HG03280 (cell line): ENCODE measurements at regions not wholly inside any gene's neighbourhood (a gene's known extent, or its start where the extent isn't known, plus 50 kb on each side); places are given as distances from the start of the nearest gene placed in this dataset.
"Not testable (repeated sequence)": the region's sequence is repeated elsewhere in the genome, so short reads cannot be mapped to it uniquely, and the experiment has no call there.

Source experiments
- ATAC-seq: cut with Tn5 transposase; IDR thresholded peaks from one replicate; pipeline ENCODE4 v1.9.1; 2021; ENCODE audit warnings: mild to moderate bottlenecking, moderate library complexity; ENCODE audit not compliant: unreplicated experiment

DNA sequence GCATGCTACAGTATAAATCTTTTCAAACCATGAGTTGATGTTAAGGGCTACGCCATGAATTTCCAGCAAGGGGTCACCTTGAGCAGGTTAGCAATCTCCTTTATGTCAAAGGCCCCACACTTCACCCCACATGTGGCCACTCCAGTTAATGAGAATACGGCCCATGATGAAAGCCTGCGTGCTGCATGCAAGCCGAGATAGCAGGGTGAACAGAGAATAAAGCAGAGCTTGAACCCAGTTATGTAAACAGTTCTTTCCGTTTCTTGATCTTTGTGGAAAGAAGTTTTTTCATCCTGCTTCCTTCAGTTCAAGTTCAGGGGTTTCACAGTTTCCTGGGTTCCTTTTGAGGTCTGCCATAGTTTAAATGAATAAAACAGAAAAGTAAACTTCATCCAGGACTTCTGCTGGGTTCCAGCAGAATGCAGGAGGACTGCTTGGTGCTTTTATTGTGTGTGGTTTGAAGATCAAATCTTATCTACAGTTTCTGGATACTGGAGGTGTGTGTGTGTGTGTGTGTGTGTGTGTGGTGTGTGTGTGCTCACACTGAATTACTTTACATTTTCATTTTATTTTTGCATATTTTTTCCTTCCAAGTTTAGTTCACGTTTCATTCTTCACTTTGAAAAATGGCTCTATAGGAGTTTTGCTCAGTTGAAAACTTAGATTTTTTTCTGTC is 87.1 kb downstream of the HMHB1 start:
- no peak for ATAC-seq

DNA sequence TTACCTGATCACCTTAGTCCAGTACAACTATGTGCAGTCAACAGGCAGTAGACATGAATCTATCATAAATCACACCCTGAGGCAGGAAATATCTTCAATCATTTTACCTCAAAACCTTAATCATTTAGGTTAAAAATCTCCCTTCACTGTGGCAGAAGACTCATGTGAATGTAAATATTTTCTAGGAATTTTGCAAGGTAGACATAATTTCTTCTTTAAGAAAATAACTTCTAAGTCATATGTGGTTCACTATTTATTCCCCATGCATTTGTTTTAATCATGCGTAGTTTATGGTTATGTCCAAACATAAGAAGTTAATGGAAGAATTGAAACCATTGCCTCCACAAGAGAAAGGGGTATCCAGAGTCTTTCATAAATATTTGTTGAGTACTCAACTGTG is 97.0 kb downstream of the HMHB1 start:
- no peak for ATAC-seq

DNA sequence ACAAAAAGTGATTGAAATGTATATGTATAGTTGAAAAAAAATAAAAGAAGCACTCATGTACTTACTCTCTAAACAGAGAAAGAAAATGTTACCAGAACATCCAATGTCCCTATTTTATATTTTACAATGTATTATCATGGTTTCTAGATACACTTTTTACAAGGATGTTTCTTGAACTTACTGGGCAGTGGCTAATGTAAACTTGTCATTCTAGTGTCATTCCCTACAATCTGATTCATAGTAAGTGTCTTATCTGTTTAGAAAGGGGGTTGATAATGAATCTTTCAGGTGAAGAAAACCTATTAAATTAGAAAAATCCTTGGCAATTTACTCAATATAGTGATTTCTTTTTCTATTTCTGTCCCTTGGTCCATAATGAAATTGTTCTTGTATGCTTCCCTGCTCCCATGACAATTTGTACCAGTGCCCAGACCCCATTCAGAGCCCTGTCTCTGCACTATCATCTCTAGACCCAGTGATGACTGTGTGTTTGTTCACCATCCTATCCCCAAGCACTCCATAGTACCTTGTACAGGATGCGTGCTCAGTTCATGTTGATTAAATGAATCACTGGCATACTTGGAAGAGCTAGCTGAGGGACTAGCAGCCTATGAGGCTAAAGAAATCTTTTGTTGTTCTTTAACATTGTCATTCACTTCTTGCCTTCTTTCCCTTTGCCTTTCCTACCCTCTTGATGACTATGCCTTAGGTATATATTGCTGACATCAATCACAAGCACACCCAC is 101.2 kb downstream of the HMHB1 start:
- ATAC-seq, result no peak

DNA sequence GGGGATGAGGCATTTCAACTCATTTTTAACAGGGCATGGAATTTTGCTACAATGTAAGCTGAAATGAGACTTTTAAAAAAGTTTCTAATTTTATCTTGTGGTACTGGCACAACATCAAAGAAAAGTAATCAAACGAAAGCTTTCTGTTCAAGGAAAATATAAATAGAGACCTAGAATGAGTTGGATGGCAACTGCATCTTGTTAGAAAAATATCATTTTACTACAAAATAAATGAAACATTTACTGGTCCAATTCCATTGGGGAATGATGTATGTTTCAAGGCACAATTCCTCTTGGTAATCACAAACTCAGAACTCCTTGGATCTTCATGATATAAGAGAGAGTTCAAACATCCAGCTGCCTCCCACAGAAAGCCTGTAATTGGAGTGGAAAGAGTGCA is 102.8 kb downstream of the HMHB1 start:
- no peak for ATAC-seq

DNA sequence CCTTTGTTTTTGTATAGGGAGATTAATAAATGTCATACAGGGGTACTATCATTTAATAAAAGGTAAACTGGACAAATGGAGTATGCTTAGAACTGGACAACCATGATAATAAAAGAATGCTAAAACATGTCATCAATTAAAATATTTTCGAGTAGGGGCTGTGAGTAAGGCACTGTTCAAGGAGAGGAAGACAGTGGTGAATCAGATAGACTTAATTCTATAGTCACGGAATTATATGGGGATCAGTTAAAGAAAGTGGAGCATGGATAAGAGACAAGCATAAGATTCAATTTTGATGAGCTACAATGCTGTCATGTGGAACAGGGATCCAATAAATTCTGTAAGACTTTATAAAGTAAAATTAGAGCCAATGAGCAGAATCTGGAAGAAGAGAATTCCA is 104.5 kb downstream of the HMHB1 start:
- no peak for ATAC-seq

DNA sequence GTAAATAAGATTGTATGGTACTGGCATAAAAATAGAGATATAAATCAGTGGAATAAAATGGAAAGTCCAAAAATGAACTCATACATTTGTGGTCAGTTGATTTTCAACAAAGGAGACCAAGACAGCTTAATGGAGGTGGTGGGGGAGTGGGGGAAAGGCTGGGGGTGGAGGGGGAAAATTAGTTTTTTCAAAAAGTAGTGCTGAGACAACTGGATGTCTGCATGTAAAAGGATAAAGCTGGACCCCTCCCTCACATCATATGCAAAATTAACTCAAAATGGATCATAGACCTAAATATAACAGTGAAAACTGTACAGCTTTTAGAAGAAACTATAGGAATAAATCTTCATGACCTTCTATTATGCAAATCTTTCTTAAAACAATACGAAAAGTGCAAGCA is 107.0 kb downstream of the HMHB1 start:
- ATAC-seq, result no peak

DNA sequence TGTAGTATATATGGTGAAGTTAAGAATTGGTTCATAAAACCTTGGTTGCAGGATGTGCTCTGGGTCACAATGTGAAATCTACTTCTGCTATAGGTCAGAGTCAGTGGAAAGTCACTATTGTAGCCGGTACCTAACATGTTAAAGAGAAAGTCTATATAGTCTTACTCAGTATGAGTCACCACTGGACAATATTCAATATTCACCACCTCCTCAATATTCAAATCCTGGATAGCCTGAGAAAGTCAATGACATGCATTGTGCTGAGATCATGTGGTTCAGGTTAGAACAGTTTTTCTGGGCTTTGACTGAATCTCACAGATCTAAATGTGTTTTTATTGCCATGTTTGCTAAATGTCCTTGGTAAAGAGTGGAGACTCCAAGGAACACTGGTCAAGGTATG is 108.8 kb downstream of the HMHB1 start:
- ATAC-seq, result no peak

DNA sequence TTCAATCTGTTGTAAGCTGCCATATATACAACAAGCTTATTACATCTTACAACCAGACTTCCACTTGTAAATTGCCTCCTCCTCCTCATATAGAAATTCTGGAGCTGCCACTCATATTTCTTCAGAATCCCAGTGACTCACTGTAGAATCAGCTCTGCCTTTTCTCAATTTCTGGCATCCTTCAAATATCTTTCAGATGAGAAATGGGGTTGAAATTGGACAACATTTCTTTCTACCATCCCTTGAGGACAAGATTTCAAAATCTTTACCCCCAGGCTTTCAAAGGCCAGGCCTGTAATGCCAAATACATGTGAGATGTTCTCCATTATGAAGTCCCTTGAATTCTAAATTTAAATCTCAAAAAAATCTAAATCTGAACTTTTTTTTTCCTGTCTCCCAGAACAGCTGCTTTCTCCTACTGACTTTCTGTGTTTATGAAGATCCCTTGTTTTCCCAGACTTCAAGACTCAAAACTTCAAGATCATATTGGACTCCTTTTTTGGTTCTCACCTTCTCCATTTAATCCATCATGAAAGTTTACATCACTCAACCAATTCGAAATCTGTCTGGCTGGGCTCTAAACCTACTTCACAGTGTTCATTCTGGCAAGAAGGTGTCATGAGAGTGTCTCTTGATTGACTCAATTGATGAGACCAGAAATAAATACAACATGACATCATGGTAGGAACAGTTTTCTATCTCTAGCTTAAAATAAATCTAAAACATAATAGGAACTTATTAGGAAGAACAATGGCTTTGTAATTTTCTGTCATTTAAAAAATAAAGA is 109.8 kb downstream of the HMHB1 start:
- no peak for ATAC-seq

DNA sequence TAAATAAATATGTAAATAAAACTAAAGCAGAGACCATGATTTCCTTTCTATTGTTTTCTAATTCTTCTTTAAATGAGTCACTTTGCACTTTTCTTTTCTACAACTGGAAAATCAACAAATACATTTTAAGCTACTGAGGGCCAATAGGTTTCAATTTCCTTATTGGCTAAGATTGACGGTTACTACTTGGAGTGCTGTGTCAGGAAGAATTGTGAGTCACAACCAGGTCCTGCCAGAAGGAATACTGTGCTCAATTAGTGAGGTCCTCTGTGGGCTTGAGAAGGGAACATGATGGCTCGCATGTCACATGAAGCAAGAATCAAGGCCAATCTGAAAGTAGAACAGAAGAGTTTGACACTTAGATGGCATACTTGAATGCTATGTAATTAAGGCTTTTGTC is 110.8 kb downstream of the HMHB1 start:
- ATAC-seq, result no peak

DNA sequence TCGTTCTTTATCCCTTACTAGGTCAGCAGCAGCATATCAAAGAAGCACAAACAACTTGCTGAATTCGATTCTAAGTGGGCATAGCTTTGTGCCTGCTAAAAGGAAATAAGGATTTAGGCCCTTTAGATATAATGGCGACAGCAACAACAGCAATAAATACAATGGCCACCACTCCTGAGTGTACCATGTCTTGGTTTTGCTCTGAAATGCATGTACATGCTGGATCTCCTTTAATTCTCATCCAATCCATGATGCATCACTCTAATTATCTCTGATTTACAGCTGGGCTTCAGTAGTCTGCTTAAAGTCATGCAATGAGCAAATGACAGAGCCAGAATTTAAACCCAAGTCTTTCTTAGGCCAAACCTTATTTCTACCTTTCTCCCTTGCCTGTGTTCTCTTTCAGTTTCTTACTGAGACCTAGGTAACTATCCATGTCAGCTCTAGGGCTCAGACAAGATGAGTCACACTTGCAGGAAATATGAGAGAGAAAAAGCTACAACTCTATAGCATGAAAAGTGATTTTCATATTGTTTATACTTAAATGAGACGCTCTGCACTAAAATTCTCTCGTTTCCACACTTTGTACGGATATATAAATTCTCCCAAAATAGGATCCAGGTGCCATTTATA is 111.8 kb downstream of the HMHB1 start:
- no peak for ATAC-seq

DNA sequence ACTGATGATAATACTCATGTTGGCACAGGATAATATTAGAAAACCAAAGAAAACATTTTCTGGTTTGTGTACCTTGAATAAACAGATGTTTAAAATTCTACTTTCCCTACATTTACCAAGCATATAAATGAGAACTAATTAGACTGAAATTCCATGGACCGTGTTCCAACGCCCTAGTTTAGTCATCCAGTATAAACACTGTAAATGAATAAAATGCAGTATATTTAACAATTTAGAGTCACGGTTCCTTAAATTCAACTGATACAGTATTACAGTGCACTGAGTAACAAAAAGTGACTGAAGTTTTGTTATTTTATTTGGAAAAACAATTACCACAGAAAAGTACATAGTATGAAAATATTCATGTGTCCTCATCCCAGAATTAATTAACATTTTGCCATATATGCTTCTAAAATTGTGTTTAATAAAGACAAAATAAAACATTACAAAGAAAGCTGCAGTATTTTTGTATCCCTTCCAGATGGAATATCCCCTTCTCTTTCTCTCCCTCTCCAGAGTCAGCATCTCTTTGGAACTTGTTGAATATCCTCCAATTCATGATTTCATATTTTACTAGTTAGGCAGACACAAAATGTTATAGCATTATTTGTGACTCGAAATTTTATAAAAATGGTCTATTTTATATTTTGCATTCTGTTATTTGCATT is 112.5 kb downstream of the HMHB1 start:
- no peak for ATAC-seq

DNA sequence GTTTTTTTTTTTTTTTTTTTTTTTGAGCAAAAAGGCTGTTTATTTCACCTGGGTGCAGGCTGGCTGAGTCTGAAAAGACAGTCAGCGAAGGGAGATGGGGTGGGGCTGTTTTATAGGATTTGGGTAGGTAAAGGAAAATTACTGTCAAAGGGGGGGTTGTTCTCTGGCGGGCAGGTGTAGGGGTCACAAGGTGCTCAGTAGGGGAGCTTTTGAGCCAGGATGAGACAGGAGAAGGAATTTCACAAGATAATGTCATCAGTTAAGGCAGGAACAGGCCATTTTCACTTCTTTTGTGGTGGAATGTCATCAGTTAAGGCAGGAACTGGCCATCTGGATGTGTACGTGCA is 113.0 kb downstream of the HMHB1 start:
- not testable (repeated sequence) for ATAC-seq

DNA sequence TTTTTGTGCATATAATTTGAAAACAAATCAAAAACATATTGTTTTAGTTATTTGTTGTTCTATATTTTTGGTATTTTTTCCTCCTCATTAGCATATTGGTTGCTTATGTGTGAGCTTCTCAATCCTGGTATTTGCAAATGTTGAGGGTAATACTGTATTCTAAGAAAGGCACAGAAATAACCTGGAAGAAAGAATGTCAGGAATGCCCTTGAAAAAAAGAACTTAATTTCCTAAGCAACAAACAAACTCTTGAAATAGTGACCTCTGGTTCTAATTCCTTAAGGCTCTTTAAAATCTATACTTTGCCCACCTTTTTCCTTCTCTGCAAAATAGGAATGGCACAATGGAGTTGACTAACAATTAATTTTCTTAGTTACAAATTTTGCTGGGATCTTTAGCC is 117.5 kb downstream of the HMHB1 start:
- ATAC-seq, result no peak

DNA sequence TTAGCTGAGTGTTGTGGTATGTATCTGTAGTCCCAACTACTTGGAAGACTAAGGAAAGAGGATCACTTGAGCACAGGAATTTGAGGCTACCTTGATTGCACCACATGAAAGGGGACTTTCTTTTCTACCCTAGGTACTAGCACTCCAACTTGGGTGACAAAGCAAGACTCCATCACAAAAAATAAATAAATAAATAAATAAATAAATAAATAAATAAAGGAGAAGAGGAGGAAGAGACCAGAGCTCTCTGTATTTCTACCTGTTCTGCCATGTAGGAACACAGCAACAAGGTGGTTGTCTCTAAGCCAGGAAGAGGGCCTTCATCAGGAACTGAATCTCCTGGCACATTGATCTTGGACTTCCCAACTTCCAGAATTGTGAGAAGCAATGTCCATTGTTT is 118.6 kb downstream of the HMHB1 start:
- no peak for ATAC-seq

DNA sequence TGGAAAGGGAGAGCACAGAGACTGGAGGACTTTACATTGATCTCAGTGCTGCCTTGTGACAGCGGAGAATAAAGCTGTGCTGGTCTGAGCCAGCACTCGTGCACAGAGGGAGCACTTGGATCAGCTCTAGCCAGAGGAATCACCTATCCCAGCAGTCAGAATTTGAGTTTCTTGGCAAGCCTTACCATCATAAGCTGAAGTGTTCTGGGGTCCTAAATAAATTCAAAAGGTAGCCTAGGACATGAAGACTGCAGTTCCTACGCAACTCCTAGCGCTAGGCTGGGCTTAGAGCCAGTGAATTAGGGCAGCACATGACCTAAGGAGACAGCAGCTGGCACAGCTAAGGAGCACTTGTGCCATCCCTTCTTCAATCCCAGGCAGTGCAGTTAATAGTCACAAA is 119.5 kb downstream of the HMHB1 start:
- ATAC-seq, result no peak

DNA sequence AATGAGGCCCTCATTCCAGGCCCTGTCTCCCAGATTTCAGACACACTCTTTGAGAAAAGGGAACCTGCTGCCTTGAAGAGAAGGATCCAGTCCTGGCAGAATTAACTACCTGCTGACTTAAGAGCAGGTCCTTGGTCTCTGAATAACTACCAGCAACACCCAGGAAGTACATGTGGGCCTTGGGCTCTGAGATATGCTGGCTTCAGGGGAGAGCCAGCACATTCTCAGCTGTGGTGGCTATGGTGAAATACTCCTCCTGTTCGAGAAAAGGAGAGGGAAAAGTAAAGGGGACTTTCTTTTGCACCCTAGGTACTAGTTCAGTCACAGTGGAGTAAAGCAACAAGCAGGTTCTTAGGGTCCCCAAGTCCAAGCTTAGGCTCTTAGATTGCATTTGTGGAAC is 120.0 kb downstream of the HMHB1 start:
- ATAC-seq, result no peak

DNA sequence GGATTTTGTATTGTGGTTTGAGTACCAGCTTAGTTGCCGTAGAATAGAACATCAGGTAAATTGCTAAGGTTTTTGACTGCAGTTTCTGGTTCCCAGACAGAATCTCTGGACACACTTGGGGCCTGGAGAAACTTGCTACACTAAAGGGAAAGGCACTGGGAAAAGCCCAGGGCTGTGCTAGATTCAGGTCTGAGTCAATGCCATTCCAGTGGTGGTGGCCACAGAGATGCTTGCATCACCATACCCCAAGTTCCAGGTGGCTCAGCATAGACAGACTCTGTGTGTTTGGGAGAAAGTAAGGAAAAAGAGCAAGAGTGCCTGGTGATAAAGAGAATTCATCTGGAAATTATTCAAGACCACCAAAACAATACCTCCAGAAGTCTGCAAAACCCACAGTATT is 120.6 kb downstream of the HMHB1 start:
- ATAC-seq, result no peak

DNA sequence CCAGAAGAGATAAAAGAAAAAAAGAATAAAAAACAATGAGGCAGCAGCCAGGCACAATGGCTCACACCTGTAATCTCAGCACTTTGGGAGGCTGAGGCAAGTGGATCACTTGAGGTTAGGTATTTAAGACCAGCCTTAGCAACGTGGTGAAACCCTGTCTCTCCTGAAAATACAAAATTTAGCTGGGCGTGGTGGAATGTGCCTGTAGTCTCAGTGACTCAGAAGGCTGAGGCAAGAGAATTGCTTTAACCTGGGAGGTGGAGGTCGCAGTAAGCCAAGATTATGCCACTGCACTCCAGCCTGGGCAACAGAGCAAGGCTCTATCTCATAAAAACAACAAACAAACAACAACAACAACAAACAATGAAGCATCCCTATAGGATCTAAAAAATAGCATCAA is 121.5 kb downstream of the HMHB1 start:
- ATAC-seq, result no peak

DNA sequence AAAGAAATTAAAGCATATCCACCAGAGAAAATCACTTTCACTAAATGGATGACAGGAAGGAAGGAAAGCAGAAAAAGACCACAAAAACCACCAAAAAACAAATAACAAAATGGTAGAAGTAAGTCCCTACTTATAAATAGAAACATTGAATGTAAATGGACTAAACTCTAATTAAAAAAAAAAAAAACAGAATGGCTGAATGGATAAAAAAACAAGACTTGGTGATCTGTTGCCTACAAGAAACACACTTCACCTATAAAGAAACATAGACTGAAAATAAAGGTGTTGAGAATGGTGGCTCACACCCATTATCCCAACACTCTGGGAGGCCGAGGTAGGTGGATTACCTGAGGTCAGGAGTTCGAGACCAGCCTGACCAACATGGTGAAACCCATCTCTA is 122.9 kb downstream of the HMHB1 start:
- ATAC-seq, result no peak

DNA sequence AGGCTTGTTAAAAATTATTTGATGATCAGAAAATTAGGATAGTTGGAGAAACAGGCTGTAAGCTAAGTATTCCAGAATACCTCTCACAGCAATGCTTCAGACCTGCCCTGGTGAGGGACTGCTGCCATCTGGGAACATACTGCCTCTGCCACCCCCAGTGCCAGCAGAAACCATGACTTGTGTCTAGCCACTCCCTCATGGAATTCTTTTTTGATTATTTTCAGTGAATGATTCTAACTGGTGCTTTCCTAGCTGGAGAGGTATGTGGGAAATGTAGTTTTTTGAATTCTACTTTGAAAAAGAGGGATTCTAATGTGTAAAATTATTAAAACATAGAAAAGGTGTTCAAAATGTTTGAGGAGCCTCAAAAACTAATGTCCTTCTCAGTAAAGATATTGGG is 126.3 kb downstream of the HMHB1 start:
- ATAC-seq, result no peak

DNA sequence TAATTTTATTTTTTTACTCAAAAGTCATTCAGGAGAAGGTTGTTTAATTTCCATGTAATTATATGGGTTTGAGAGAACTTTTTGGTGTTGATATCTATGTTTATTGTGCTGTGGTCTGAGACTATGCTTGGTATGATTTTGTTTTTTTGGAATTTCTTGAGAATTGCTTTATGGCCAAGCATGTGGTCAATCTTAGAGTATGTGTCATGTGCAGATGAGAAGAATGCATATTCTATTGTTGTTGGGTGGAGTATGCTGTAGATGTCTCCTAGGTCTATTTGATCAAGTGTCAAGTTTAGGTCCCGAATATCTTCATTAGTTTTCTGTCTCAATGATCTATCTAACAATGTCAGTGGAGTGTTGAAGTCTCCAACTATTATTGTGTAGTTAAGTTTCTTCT is 134.9 kb downstream of the HMHB1 start:
- ATAC-seq, result no peak
